ENCODE measurements at regions not wholly inside any gene's neighbourhood (a gene's known extent, or its start where the extent isn't known, plus 50 kb on each side); places are given as distances from the start of the nearest gene placed in this dataset.

GRCh38 chr13:59480396-59481259 is 683.1 kb downstream of the DIAPH3 start:
- CTCF ChIA-PET, result interaction anchor here (0.5 to 2.3 kb wide), 3 partner anchors 14 to 89 kb away, joined by 3 to 7 read pairs (median 4); no protein-coding TSS in a partner anchor
- POLR2A ChIA-PET, result no interaction called here
- DNase-seq (ENCODE audit: extremely low spot score), result no peak
- no peak for TF ChIP-seq CTCF (IDR thresholded peaks at IDR 0.05; ENCODE audit: control extremely low read depth, extremely low read depth, low read depth, missing control alignments)

- DNase-seq (ENCODE audit: extremely low spot score), result no peak
- CTCF ChIA-PET, result interaction anchor here (0.7 to 1.3 kb wide), 4 partner anchors 16 to 165 kb away, joined by 3 read pairs; no protein-coding TSS in a partner anchor
- TF ChIP-seq CTCF (IDR thresholded peaks at IDR 0.05; ENCODE audit: control extremely low read depth, extremely low read depth, low read depth, missing control alignments), result no peak
- POLR2A ChIA-PET, result no interaction called here
Measured at GRCh38 chr13:59483501-59484145, 680.1 kb downstream of the DIAPH3 start.

- ChIA-PET POLR2A (no interaction called here), CTCF (no interaction called here)
- DNase-seq (ENCODE audit: extremely low spot score), result no peak
- TF ChIP-seq CTCF (IDR thresholded peaks at IDR 0.05; ENCODE audit: control extremely low read depth, extremely low read depth, low read depth, missing control alignments), result no peak
Measured at GRCh38 chr13:59487883-59488282, 675.8 kb downstream of the DIAPH3 start.

- CTCF ChIA-PET, result no interaction called here
- POLR2A ChIA-PET, result no interaction called here
- no peak for DNase-seq (ENCODE audit: extremely low spot score)
- no peak for TF ChIP-seq CTCF (IDR thresholded peaks at IDR 0.05; ENCODE audit: control extremely low read depth, extremely low read depth, low read depth, missing control alignments)
Measured at GRCh38 chr13:59488436-59488835, 675.3 kb downstream of the DIAPH3 start.

GRCh38 chr13:59490651-59491050 is 673.1 kb downstream of the DIAPH3 start:
- ChIA-PET POLR2A (no interaction called here), CTCF (interaction anchor here (1.2 to 1.7 kb wide), 3 partner anchors 8 to 20 kb away, joined by 4 to 6 read pairs (median 4); no protein-coding TSS in a partner anchor)
- no peak for TF ChIP-seq CTCF (IDR thresholded peaks at IDR 0.05; ENCODE audit: control extremely low read depth, extremely low read depth, low read depth, missing control alignments)
- DNase-seq (ENCODE audit: extremely low spot score), result no peak

- TF ChIP-seq CTCF (IDR thresholded peaks at IDR 0.05; ENCODE audit: control extremely low read depth, extremely low read depth, low read depth, missing control alignments), result no peak
- ChIA-PET POLR2A (interaction anchor here (0.7 kb wide), 1 partner anchor 139 kb away, joined by 3 read pairs; no protein-coding TSS in a partner anchor), CTCF (interaction anchor here (1.6 kb wide), 1 partner anchor 10 kb away, joined by 6 read pairs; no protein-coding TSS in a partner anchor)
- DNase-seq (ENCODE audit: extremely low spot score), result no peak
Measured at GRCh38 chr13:59492030-59492636, 671.6 kb downstream of the DIAPH3 start.
